HG02610 (cell line): ENCODE measurements at regions not wholly inside any gene's neighbourhood (a gene's known extent, or its start where the extent isn't known, plus 50 kb on each side); places are given as distances from the start of the nearest gene placed in this dataset.
"Not testable (repeated sequence)": the region's sequence is repeated elsewhere in the genome, so short reads cannot be mapped to it uniquely, and the experiment has no call there.

Experiments used
- ATAC-seq: cut with Tn5 transposase; IDR thresholded peaks from one replicate; pipeline ENCODE4 v1.9.1; 2021; ENCODE audit warnings: mild to moderate bottlenecking, moderate library complexity; ENCODE audit not compliant: unreplicated experiment

GRCh38 chr3:144773350-144773749, 801.7 kb downstream of the DIPK2A start:
- ATAC-seq: no peak

DNA sequence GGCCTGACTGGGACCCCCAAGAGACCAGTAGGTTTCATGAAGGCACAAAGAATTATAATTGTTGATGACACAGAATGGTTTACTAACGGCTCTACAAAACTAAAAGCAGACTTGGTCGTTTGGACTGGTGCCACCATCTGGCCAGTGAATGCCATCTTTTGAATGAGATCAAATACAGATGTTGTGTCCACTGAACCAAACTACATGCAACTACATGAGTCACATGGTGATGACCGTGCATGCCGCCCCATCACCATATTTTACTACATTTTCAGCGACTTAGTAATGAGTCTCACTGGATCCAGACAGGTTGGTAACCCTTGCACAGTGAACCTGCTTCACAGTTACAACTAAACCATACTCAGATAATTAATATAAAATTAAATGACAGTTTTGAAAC, 803.3 kb downstream of the DIPK2A start:
- ATAC-seq: no peak

DNA sequence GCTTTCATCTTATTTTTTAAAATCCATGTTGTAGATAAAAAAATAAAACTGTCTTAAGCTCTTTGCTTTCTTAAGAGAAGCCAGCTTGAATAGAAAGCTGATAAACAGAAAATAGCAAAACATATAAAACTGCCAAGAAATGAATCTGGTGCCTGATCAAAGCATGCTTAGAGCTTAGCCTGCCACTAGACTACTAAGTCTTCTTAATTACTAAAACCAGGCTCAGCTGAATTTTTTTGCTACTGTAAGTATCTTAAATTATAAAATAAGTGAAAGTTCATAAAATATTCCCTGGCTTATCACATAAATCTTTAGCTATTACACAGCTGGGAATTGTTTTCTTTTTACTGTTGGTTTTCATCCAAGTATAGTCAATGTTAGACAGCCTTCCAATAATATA, 803.9 kb downstream of the DIPK2A start:
- ATAC-seq: no peak

DNA sequence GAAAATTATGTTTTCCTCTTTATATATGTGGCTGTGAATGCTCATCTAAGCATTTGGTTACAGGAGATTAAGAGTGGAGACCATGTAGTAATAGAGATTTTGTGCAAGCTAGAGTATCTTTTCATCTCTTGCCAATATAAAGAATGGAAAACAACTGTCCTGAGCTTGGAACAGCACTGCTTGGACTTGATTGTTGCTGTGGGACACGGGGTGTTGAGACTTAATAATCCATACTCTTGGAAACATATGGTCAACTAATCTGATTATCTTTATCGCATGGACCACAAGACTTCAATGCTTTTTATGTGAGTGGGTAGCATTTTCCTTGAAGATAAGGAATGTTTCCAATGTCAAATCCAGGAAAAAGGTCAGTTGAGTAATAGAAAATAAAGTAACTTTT, 806.3 kb downstream of the DIPK2A start:
- no peak for ATAC-seq

DNA sequence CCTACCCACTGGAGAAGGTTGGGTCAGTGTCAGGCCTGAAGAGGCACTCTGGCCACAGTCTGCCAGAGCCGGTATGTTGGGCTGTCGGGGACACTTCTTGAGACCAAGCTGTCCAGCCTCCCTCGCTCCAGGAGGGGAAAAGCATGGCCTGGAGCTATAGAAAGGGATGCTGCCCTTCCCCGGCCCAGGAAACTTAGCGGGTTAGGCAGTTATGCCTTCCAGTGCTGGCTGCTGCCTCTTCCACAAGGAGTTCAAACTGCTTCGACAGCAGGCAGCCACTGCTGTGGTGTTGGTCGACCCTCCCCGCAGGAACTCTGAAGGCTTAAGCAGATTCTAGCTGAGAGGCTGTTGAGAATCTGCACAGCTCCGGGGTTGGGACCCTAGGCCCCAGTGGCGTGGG, 819.4 kb downstream of the DIPK2A start:
- no peak for ATAC-seq

- ATAC-seq: no peak
Observed at GRCh38 chr3:144801890-144802289, 830.3 kb downstream of the DIPK2A start.

- peak; percentile 36 for ATAC-seq
Observed at GRCh38 chr3:144809380-144809779, 837.8 kb downstream of the DIPK2A start.

DNA sequence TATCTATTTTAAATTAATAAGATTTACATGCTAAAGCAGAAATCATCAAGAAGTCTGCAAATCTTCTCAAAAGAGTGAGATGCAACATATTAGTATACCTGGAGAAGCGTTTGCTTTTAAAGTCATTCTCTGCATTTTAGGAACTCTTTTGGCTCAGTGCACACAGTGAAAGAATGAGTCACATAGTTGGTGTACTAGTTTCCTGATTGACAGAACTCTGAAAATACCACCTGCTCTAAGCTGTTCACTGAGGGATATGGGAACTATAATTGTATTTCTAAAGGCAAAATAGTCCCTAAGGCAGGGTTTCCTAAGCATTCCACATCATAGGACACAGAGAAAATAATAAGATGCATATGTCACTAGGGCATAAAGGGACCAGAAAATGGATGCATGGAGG, 838.5 kb downstream of the DIPK2A start:
- ATAC-seq: peak; percentile 99

GRCh38 chr3:144815655-144816054, 844.0 kb downstream of the DIPK2A start:
- ATAC-seq: no peak

DNA sequence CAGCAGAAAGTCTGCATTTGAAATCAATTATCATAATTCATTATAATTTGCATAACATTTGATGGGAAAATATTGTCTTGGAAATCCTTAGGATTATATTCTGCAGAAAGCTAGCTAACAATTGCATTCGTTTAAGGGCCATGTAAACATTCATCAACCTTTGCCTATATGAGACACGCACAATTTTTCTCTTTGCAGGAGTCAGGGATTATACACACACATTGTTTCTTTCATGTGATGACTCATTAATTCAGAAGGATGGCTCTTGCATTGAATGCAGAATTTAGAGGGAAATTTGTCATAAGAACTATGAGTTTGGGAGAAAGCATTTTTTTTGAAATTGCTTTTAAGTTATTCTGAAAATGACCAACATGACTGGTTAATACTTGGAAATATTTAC, 844.7 kb downstream of the DIPK2A start:
- ATAC-seq: no peak

DNA sequence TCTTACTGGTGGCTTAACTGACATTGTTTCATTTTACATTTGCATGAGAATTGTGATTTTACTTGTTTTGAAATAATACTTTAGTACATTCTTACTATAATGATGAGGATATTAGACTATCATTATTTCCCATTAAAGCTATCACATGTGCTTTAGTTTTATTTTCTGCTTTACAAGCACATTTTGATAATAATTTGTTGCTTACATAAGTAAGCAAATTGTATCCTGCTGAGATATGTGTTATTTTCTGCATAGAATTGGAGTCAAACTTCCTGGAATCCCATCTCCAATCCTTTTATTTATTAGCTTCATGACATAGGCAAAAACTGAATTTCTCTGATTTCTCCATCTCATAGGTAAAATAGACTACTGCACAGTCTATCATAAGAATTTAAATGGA, 847.4 kb downstream of the DIPK2A start:
- ATAC-seq: no peak

DNA sequence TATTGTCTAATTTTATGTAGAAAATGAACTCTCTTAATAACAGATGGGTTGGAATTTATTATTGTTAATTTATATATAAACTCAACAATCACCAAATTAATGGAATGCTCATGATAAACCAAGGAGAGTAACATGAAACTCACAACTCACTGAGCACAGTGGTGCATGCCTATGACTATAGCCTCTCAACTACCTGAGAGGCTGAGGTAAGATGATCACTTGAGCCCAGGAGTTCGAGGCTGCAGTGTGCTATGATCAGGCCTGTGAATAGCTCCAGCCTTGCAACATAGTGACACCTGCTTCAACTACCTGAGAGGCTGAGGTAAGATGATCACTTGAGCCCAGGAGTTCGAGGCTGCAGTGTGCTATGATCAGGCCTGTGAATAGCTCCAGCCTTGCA, 848.6 kb downstream of the DIPK2A start:
- not testable (repeated sequence) for ATAC-seq

DNA sequence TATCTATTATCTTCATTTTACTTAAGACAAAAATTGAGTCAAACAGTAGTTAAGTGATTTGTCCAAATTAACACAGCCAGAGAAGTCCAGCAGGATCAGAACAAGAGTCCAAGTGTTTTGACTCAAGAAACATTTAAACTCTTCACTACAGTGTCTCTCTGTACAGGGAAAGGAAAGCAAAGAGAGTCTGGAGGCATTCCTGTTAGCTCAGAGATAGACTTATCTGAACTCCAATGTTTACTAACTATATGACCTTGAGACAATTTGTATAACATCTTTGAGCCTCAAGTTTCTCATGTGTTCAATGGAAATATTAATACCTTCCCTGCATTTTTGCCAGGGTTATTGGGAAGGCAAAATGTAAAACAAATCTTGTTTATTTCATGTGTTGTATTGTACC, 849.1 kb downstream of the DIPK2A start:
- ATAC-seq: no peak

- no peak for ATAC-seq
Observed at GRCh38 chr3:144821583-144821982, 850.0 kb downstream of the DIPK2A start.

- no peak for ATAC-seq
Observed at GRCh38 chr3:144822671-144823070, 851.0 kb downstream of the DIPK2A start.

GRCh38 chr3:144831955-144832716, 860.5 kb downstream of the DIPK2A start:
- ATAC-seq: no peak

DNA sequence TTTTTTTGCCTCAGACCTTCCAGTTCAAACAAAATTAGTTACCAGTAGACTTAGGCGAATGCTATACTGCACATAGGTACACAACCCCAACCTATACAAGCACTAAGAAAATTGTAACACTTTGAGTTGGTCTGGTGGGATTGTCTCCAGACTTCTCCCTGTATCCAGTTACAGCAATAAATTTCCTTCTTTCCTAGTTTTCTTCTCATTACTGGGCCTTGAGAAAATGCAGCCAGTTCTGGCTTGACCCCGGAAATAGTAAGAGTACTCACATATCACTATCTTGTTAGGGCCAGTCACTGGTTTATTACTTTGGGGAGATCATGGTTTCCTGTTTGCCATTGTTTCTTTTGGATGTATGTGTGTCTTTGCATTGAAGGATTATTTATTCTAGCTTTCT, 868.4 kb downstream of the DIPK2A start:
- ATAC-seq: no peak

DNA sequence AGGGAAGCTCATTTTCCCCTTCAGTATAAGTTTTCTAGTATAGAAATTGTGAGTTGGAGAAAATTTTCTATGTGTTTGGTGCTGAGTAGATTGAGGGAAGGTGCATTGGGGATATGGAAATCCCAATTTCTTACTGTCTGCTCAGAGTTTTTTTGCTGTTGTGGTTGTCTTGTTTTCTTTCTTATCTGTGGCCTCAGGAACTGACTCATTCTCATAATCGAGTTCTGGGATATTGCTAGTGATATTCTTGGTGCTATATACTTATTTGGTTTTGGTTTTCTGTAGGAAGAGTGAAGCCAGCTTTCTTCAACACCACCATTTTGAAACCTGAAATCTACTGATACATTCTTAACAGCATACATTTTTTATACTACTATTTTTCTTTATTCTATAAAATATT, 869.2 kb downstream of the DIPK2A start:
- no peak for ATAC-seq

DNA sequence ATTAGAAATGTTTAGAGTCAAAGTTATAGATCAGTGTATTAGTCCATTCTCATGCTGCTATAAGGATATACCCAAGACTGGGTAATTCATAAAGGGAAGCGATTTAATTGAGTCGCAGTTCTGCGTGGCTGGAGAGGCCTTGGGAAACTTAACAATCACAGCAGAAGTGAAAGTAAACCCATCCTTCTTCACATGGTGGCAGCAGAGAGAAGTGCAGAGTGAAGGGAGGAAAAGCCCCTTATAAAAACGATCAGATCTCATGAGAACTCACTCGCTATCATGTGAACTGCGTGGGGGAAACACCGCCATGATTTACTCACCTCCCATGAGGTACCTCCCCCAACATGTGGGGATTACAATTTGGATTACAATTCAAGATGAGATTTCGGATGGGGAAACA, 871.5 kb downstream of the DIPK2A start:
- ATAC-seq: no peak

GRCh38 chr3:144852999-144853398, 881.4 kb downstream of the DIPK2A start:
- no peak for ATAC-seq

DNA sequence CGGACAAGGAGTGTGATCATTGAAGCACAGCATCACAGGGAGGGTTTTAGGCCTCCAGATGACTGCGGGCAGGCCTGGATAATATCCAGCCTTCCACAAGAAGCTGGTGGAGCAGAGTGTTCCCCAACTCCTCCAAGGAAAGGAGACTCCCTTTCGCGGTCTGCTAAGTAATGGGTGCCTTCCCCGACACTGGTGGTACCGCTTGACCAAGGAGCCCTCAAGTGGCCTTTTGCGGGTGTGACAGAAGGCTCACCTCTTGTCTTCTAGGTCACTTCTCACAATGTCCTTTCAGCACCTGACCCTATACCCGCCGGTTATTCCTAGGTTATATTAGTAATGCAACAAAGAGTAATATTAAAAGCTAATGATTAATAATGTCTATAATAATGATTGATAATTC, 882.4 kb downstream of the DIPK2A start:
- ATAC-seq: not testable (repeated sequence)

GRCh38 chr3:144859161-144859560, 887.5 kb downstream of the DIPK2A start:
- ATAC-seq: no peak

GRCh38 chr3:144864646-144865045, 893.0 kb downstream of the DIPK2A start:
- no peak for ATAC-seq
